ENCODE measurements at regions not wholly inside any gene's neighbourhood (a gene's known extent, or its start where the extent isn't known, plus 50 kb on each side); places are given as distances from the start of the nearest gene placed in this dataset.
"Not testable (repeated sequence)": the region's sequence is repeated elsewhere in the genome, so short reads cannot be mapped to it uniquely, and the experiment has no call there.

- TF ChIP-seq CTCF, POLR2A (IDR thresholded peaks at IDR 0.05): not testable (repeated sequence)
Measured at GRCh38 chr12:75941661-75942060, 89.9 kb downstream of the PHLDA1 start.

Measured in heart left ventricle (tissue), 13 donors.